NCI-H2196 (cell line): ENCODE measurements at regions not wholly inside any gene's neighbourhood (a gene's known extent, or its start where the extent isn't known, plus 50 kb on each side); places are given as distances from the start of the nearest gene placed in this dataset.

ENCODE experiments used
- DNase-seq: peaks from one replicate; lab custom pipeline; 2025; ENCODE audit not compliant: unreplicated experiment; lab: John Stamatoyannopoulos, UW

DNA sequence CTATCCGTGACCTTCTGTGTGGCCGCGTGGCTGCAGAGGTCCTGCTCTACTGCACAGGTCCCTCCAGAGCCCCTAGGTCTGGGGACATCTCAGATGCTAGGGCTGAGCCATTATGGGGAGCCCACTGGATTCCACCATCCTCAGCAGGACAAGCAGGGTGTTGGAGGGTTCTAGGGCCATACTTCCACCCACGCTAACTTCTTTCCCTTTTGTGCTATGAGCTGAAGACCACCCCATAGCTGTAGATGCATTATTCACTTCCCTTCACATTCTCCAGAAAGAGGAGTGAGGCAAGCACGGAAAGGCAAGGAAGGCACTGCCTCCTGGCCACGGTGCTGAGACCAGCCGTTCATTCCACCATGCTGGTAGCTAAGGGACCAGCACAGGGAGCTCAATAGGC, 149.5 kb upstream of the MYCN start:
- no peak for DNase-seq

DNA sequence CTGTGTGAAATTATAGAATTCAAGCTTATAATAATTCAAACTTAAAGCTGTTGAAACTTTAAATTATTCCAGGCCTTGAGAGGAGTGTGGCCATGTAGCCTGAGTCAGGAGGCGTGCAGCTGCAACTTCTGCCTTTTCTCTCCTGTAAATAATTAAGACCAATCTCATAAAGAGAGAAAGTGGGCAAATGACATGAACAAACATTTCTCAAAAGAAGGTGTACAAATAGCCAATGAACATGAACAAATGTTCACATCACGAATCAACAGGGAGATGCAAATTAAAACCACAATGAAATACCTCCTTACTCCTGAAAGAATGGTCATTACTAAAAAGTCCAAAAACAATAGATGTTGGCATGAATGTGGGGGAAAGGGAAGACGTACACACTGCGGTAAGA, 149.1 kb upstream of the MYCN start:
- DNase-seq, result no peak

DNA sequence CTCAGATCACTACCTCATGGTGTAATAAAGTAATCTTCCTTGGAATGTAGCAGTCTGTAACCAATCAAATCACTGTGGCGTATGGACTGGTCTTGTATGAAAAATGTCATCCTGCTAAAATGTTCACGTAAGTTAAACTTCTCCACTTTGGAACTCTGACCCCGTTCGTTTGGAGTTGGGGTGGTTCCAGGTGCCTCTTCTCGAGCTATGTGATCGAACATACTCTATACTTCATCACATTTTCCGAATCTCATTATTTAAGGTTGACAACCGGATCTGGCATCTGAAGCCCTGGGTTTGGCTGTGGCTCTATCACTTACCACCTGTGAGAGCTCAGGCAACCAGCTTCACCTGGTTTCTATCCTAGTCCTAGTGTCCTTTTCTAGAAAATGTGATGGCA, 148.0 kb upstream of the MYCN start:
- DNase-seq, result no peak

DNA sequence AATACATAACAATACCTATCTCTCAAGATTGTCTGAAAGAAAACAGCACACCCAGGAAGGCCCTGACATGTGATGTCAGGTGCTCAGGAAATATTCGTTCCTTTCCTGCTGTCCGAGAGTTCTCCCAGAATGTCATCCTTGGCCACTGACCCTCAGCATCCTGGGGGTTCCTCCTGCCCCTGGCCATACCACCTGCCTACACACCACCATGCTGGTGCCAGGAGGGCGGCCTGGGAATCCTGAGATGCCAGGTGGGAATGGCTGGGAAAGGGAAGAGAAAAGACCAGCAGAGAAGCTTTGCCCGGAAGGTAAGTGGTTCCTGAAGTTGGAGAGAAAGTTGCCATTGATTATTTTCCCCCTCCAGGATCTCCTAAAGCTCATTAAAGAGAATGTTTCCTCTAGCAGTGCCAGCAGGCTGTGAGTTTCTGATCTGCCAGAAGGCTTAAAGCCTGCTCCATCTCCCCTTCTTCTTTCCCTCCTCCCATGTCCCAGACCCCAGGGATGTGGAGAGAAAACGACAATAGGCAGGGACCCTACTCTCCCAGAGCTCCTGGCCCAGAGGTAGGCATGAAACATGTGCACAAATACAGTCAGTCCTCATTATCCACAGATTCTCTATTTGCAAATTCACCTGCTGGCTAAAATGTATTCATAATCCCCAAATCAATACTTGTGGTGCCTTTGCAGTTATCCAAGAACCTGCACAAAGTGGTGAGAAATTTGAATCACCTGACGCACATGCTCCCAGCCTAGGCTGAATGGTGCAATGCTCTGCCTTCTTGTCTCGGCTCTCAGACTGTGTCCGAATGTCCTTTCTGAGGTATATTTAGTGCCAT, 147.1 kb upstream of the MYCN start:
- no peak for DNase-seq

DNA sequence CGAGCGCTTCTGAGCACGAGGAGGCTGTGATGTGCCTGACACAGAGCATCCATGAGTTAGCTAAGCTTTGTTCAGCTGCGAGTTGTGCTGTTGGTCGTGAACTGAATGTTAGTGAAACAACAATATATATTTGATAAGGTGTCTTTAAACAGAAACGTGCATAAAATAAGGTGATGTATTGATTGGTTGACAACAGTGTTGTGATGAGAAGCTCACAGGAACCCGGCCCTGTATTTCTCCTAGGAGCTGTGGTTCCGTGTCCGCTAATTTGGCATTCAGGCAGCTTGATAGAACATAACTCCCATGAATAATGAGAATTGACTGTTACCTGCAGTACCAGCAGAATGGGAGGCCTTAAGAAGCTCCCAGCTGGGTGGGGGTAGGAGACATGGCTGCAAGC, 146.4 kb upstream of the MYCN start:
- DNase-seq, result no peak

DNA sequence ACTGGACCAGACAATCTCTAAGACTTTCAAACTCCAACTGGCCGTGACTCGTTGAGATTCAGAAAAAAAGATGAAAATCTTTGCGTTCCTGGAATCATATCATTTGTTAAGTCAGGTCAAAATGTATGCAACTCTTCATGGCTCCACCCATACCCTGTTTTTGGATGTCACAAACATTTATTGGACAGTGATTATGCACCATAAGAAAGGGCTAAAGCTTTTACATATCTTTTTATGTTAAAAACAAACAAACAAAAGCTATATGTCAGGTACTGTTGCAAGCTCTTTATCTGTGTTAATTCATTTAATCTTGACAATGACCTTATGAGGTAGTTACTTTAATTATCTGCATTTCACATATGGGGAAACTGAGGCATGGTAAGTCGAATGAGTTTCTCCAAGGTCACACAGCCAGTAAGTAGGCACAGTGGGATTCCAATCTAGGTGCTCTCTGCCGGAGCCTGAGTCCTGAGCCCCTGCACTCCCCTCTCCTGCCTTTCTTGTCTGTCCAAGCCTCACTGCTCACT, 145.7 kb upstream of the MYCN start:
- DNase-seq, result no peak

DNA sequence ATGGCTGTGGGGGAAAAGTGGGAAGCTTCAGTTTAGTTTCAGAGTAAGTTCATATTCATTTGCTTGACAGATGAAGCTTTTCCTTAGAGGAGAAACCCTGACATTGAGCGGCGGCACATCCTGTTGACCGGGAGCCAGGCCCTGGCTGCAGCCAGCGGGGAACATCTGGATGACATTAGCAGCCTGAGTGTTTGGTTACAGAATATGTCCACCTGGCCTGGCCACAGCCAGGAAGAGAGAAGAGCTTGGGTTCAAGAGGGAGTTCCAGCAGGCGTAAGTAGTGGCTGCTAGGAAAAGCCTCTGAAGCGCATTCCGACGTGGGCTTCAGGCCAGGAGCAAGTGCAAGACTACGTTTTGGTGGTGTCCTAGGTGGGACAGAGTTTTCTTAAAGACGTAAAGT, 144.9 kb upstream of the MYCN start:
- DNase-seq, result peak; percentile 24

DNA sequence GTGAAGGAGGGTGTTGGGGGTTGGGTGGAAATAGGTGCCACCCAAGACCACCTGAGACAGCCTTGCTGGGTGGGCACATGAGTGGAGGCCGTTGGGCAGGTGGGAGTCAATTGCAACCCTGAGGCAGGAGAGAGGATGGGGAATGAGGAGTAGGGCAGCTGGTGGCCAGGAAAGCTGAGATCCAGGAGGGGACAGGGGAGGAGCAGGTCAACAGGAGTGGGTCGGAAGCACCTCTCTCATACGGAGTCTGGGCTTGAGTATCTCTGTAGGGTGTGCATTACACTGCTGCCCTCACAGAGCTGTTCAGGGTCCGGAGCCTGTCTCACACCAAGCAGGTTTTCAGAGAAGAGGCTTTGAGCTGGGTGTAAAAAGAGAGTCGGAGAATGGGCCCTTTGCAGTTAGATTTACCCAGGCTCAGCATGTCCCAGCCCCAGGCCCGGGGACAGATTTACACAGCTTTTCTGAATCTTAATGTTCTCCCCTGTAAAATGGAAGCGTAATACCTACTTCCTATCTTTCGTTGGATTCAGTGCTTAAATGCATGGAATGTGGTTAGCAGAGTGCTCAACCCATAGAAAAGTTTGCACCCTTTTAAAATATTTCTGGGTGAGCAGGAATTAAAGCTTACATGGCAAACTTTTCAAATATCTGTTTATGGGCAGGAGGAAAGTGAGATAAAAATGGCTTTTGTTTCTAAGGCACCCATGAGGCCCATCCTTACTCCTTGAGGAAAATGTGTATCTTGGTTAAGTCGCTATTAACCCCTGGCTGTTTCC, 144.0 kb upstream of the MYCN start:
- no peak for DNase-seq

DNA sequence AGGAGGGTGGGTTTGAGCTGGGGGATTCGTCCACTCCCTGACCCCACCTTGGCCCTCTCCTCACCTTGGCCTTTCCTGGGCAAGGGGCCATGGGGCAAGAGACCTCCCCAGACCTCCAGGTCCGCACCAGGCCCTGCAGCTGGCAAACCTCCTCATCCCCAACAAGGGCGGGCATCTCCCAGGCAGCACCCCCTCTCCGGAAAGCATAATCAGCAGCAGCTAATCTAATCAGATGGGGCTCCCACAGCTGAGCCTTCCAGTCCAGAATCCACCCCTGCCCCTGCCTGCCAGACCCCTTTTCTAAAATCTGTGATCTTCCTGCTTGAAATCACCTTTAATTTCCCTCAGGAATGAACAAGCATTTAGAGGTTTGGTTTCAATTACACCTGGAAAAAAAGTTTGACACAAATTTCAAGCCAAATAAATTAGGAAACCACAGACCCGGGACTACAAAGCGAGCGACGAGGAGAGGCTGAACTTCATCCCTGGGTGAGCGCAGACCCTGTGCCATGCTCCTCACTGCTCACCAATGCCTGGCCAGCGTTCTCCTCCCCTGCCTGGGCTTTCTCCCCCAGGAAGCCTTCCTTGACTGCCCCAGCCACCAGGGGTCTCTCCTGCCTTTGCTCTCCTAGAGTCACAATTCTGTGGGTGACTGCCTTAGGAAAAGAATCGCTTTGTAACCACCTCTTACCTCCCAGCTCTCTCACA, 143.0 kb upstream of the MYCN start:
- no peak for DNase-seq

DNA sequence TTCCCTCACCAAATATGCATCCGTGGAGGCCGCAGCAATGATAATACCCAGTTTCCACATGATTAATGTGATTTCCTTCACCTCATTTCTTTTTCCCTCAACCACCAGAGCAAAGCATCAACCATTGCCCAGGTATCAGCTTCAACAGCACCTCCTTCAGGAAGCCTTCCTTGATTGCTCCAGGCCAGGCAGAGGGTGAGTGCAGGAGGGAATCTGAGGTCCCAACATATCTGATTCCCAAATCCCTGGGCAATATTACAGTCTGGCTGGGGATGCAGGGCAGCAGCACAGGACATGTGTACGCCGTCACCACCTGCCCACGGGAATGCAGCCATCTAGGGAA, 142.4 kb upstream of the MYCN start:
- no peak for DNase-seq

DNA sequence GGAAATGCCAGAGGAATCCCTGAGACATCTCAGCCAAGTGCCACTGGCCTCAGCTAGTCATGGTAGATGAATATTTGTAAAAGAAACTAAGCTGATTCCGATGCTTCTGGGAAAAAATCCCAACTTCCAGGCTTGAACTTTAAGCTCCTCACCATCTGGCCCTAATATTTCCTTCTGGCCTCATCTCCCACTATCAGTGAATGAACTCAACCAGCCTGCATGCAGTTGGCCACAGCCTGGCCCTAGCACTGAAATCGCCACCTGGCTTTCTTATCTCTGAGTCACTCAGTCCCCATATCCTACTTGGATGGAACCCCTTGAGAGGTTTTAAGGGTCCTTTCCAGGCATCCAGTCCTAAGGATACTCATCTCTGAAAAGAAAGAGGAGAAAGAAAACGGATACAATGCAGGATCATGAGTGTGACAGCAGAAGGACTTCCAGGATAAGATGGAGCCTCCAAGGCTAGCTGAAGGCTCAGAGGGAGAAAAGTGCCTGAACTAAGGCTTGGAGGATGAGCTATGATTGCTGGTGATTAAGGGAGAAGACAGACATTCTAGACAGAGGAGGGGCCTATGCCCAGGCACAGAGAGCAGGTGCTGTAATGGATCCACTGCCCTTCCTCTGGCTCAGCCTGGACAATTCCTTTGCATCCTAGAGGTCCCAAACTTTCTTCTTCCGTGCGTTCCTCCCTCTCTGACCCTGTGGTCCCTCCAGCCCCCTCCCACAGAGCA, 141.5 kb upstream of the MYCN start:
- no peak for DNase-seq

DNA sequence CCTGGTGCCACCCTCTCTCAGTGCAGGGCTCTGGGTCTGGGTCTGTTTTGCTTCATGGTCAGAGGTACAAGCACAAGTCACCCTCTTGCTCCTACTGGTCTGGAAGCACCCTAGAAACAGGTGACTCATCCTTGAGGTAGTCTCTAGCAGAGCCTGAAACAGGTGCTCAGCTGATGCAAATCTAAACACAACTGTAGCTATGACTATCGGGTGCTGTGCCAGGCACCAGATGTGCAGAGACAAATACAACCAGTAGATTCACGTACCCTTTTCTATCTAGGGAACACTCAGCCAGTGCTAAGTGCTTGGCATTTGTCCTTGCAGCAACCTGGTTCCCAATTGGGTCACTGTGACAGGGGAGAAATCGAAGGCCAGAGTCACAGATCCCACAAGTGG, 140.9 kb upstream of the MYCN start:
- peak; percentile 11 for DNase-seq

DNA sequence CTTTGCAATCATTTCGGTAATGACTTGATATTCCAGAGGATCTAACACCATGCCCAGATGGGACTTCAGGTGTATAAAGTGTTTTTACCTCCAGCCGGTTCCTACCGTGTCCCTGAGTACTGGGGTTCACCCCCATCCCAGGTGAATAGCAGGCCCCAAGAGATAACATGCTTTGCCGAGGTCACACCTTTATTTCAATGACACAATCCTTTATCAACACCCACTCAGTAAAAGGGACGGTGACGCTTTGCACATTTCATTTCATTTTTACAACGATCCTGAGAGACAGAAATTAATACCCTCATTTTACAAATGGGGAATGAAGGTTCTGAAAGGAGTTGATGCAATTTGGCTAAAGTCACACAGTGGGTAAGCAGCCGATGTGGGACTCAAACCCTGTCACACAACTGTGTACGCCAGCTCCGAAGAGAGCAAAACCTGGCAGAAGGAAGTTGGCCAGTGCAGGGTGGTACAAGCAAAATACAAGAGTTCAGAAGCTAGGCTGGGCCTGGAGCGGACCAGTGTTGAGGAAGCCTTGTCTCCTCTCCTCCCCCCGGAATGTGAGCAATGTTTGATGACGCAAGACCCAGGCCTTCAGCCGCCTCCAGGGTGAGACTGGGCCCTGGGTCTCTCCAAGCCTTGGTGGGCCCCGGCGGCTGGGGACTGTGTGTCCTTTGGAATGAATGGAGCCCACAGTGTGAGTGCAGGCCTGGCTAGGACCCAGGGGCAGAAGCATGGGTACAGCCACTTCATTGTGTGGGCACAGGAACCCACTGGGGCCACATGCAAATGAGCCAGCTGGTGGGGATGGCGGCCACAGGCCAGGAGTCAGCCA, 139.6 kb upstream of the MYCN start:
- DNase-seq, result no peak

DNA sequence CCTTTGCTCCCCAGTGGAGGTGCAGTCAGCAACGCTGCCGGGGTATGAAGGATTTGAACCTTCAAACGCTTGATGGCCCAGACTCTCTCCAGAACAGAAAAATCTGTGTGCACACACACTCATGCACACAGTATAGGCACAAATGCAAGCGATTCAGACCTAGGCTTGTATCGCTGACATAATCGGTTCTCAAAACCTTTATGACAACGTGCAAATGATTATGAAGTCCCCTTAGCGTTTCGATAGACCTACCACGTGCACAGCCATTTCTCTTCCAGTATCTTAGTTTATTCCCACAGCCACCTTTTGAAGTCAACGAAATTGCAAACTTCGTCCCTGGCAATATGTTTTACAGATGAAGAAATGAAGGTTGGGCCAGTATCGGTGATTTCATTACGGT, 138.9 kb upstream of the MYCN start:
- no peak for DNase-seq

DNA sequence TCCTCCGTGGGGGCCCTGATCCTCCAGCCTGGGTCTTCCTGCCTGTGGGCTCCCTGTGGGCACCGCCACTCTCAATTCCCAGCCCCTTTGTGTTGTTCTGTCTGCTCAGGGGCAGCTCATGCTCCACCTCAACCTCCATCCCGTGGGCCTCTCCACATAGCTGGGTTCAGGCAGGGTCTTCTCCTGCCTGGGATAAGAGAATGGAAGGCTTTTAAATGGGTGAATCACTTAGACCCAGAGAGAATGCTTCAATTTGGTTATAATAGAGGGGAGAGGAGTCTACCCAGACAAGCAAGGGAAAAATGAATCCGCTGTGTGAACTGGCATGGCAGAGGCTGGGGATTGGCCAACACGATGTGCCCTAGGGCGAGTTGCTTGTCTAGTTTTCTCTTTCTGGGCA, 138.4 kb upstream of the MYCN start:
- no peak for DNase-seq

DNA sequence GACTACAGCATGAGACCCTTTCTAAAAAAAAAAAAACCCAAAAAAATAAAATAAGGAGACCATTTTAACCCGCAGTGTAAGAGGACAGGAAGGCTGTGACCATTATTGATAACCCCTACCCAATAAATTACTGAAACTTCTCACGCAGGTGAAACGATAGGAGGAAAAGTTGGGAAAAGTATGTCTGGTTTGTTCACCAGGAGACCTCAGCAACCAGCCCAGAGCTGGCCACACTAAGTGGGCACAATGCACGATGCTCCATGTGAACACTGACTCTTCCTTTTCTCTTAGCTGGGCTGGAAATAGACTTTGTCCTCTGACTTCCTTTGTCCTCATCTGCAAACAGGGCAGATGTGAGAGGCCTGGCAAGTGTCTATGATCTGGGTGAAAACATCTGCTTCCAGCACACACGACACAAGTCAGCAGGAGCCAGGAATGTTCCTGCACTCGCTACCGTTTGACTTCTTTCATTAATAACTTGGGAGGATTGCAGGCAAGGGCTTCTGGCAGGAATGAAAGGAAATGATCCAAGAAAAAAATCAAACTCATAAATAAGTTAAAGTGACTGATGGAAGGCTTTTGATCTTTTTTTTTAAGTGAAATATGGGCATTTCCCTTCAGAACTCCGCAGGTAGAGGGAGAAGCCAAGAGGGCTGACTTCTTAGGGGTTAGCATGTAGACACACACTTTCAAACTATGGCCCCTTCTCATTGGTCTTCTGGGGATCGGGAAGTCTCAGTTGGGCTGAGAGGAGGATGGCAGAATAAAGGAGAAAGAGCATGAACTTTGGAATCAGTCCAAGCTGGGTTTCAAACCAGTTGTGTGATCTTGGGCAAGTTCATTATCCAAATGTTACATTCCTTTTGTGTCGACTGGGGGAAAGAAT, 137.4 kb upstream of the MYCN start:
- no peak for DNase-seq

DNA sequence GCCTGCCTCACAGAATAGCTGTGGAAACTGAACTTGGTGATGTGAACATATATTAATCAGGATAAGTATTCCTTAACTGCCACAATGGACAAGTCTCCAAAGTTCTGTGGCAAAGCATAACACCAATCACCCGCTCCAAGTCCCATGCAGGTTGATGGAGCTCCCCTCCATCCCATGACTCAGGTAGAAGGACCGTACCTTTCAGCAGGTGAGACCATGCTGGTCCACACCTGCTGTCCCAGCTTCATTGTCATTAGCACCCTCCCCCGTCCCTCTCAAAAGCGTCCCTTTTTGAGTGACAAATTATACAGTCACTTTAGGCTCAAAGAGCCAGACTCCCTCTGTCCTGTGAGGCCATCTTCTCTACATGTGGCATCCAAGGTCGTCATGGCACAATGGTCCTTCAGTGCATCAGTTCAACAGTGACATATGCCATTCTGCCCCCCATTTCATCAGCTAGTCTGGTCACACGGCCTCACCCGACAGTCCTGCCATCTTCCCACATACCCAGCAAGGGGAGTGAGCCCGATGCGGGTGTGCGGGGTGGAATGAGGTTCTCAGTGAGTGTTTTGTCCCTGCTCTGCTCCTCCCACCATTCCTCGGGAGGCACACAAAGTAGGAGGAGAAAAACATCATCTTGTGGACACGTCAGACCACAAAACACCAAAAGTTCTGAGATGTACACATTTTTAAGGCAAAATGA, 136.7 kb upstream of the MYCN start:
- no peak for DNase-seq

DNA sequence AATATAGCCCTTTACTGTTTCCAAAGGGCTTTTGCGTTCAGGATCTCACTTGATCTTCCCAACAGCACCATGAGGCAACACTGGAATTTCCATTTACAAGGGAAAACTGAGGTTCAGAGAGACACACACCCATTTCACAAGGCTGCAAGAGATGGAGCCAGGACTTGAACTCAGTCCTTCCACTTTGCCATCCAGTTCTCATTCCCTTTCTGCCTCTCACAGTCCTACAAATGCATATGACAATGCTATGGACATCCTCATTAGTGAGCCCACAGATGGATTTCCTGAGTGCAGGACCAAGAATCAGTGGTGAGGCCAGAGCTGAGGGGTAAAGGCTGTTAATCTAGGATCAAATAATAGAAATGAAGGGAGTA, 136.1 kb upstream of the MYCN start:
- DNase-seq, result no peak

DNA sequence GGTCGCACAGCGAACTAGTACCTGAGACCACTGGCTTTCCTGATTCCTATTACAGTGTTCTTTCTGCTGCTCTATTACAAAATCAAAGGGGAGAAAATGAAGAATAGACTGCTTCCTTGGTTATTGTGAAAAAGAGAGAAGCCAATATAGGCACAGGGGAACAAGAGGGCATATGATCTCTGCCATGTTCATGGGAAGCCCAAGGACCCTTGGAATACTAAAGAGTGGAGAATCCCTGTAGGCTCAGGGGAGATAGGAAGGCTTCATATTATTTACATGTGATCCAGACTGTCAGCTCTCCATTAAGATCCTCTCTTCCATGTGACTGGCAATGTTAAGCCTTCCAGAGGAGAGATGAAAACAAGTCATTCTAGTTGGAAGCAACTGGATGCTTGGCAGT, 135.7 kb upstream of the MYCN start:
- DNase-seq, result no peak
